HS-5 (cell line): ENCODE measurements at regions not wholly inside any gene's neighbourhood (a gene's known extent, or its start where the extent isn't known, plus 50 kb on each side); places are given as distances from the start of the nearest gene placed in this dataset.

ENCODE experiments used
- DNase-seq: peaks from one replicate; pipeline ENCODE4 v3.0.0-alpha.2; 2012; ENCODE audit warnings: low read depth

- DNase-seq = no peak
Measured at GRCh38 chr7:80984619-80985018, 65.8 kb upstream of the SEMA3C start.

DNA sequence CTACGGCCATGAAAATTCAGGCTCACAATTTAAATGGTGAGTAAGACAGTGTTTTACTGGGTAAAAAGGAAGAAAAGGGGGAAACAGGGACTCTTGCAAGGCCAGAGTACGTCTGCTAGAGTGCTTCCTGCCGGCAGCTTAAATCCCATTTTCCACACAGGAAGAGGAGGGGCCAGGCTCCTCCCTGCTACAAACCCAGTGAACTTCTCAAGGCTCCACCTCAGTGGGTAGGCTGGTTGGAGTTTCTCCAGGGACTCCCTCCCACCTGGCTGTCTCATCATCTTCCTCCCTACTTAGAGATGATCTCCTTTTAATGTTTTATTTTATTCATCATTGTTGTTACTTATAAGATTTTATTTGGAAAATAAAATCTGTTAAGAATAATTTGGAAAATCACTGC, 62.6 kb upstream of the SEMA3C start:
- DNase-seq = no peak

GRCh38 chr7:80977751-80978150, 58.9 kb upstream of the SEMA3C start:
- DNase-seq = no peak

GRCh38 chr7:80974396-80975358, 55.8 kb upstream of the SEMA3C start:
- no peak for DNase-seq

DNA sequence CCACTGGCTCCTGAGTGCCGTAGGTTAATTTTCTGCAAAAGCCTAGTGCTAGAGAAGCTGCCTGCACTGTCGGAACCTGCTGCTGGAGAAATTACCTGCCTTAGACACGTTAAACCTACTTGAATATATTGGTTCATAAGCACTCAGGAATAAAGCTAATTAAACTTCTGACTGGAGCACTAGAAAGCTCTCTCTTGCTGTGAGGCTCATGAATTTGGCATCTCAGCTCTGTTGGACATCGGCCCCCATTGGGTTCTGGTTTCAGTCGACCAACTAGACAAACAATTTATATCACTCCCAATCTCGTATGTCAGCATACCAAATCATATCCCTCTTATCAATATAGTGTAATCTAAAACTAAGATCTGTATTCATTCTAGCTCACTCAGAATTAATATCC, 52.4 kb upstream of the SEMA3C start:
- no peak for DNase-seq
